MM.1S (cell line): ENCODE measurements at regions not wholly inside any gene's neighbourhood (a gene's known extent, or its start where the extent isn't known, plus 50 kb on each side); places are given as distances from the start of the nearest gene placed in this dataset.

Source experiments
- CTCF ChIP-seq: fragments of 300-600 bp; sonication (generic); IDR thresholded peaks from 2 replicates; pipeline ENCODE4 v1.5.1; 2016; ENCODE audit warnings: antibody characterized with exemption, low read length, mixed read lengths
- EZH2phosphoT487 ChIP-seq: fragments of 300-600 bp; sonication (generic); IDR thresholded peaks from 2 replicates; pipeline ENCODE4 v1.6.1; 2018; ENCODE audit warnings: antibody characterized with exemption, low read length

- TF ChIP-seq EZH2phosphoT487 = no peak
- TF ChIP-seq CTCF = no peak
Measured at GRCh38 chr4:117434424-117434823, 349.0 kb upstream of the TRAM1L1 start.
